ENCODE measurements at regions not wholly inside any gene's neighbourhood (a gene's known extent, or its start where the extent isn't known, plus 50 kb on each side); places are given as distances from the start of the nearest gene placed in this dataset.

- TF ChIP-seq, protein P1, sequence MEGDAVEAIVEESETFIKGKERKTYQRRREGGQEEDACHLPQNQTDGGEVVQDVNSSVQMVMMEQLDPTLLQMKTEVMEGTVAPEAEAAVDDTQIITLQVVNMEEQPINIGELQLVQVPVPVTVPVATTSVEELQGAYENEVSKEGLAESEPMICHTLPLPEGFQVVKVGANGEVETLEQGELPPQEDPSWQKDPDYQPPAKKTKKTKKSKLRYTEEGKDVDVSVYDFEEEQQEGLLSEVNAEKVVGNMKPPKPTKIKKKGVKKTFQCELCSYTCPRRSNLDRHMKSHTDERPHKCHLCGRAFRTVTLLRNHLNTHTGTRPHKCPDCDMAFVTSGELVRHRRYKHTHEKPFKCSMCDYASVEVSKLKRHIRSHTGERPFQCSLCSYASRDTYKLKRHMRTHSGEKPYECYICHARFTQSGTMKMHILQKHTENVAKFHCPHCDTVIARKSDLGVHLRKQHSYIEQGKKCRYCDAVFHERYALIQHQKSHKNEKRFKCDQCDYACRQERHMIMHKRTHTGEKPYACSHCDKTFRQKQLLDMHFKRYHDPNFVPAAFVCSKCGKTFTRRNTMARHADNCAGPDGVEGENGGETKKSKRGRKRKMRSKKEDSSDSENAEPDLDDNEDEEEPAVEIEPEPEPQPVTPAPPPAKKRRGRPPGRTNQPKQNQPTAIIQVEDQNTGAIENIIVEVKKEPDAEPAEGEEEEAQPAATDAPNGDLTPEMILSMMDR (IDR thresholded peaks at IDR 0.05), result no peak
- no peak for TF ChIP-seq EZH2phosphoT487 (IDR thresholded peaks at IDR 0.05)
These were observed 229.7 kb downstream of the IKZF2 start for GRCh38 chr2:212921711-212922110.
